HCT116 (cell line): ENCODE measurements at regions not wholly inside any gene's neighbourhood (a gene's known extent, or its start where the extent isn't known, plus 50 kb on each side); places are given as distances from the start of the nearest gene placed in this dataset.

Experiments
- ATAC-seq: fragments of 200-7000 bp; cut with Tn5 transposase; 2 replicates; pipeline ENCODE4 v1.9.1; 2020; ENCODE audit warnings: mild to moderate bottlenecking, moderate library complexity
- BruUV-seq: library from RNA; stranded (reverse); fragments of 400-500 nt; replicated peaks from 2 replicates; lab custom pipeline; 2021; lab: Mats Ljungman, UMichigan
- CTCF ChIA-PET: fragments of 300-600 bp; sonication (Branson Sonifier 250); formaldehyde crosslinking; loops from one replicate; lab custom pipeline; 2021; ENCODE audit warnings: antibody characterized with exemption; lab: Charles Lee
- POLR2A ChIA-PET: fragments of 300-600, 350-600 bp; sonication (Branson Sonifier 250); formaldehyde crosslinking; loops from one replicate; lab custom pipeline; 2021; ENCODE audit warnings: antibody characterized with exemption; lab: Charles Lee
- RAD21 ChIA-PET, 2 experiments: fragments of 300-600 bp; sonication (Branson Sonifier 250); formaldehyde crosslinking; loops; one replicate each; lab custom pipeline; 2023; ENCODE audit warnings: low total read pairs in 2 of 2; ENCODE audit not compliant: uncharacterized antibody in 2 of 2, unreplicated experiment in 2 of 2, low non-redundant PET in 1 of 2; lab: Charles Lee
- DNase-seq: peaks from one replicate; pipeline ENCODE4 v3.0.0-alpha.2; 2010; ENCODE audit warnings: low read depth, low spot score
- H2AFZ ChIP-seq: fragments of 200-600 bp; shearing (Covaris generic), sonication (generic); 2 replicates; pipeline ENCODE4 v1.6.1; 2017; ENCODE audit warnings: low read depth, mixed run types, mixed read lengths, antibody characterized with exemption, low read length; ENCODE audit not compliant: poor library complexity, severe bottlenecking
- H3K27ac ChIP-seq: 2 replicates; pipeline ENCODE4 v1.5.1; 2012; ENCODE audit warnings: low read depth, low read length
- H3K27me3 ChIP-seq: fragments of 200-600 bp; sonication (generic); 2 replicates; pipeline ENCODE4 v1.6.1; 2016; ENCODE audit warnings: mixed run types, low read length, mixed read lengths; ENCODE audit not compliant: insufficient read depth
- H3K36me3 ChIP-seq, 2 experiments: fragments of 200-500 bp in 1 of 2; fragments of 200-600 bp in 1 of 2; sonication (Bioruptor generic) in 1 of 2; sonication (generic) in 1 of 2; 2 replicates each; pipeline versions ENCODE4 v1.5.1 to v1.6.1; 2014 to 2016; ENCODE audit warnings: low read length in 2 of 2, inconsistent platforms in 1 of 2, mixed read lengths in 1 of 2, mixed run types in 1 of 2; ENCODE audit not compliant: insufficient read depth in 2 of 2, control insufficient read depth in 1 of 2
- H3K4me1 ChIP-seq, 2 experiments: fragments of 200-600 bp in 1 of 2; sonication (generic) in 1 of 2; 2 replicates each; pipeline versions ENCODE4 v1.5.1 to v1.6.1; 2012 to 2017; ENCODE audit warnings: low read length in 2 of 2, inconsistent platforms in 1 of 2, mild to moderate bottlenecking in 1 of 2, mixed read lengths in 1 of 2, mixed run types in 1 of 2, moderate library complexity in 1 of 2; ENCODE audit not compliant: insufficient read depth in 2 of 2, control insufficient read depth in 1 of 2
- H3K4me2 ChIP-seq: fragments of 200-600 bp; sonication (generic); 2 replicates; pipeline ENCODE4 v1.6.1; 2017; ENCODE audit warnings: mixed run types, low read length, mixed read lengths
- H3K4me3 ChIP-seq, 2 experiments: fragments of 200-600 bp in 1 of 2; sonication (generic) in 1 of 2; replicated peaks in 1 of 2; 2 replicates each; pipeline ENCODE4 v1.5.1; 2011 to 2016; ENCODE audit warnings: low read length in 2 of 2, control low read depth in 1 of 2, low read depth in 1 of 2, mild to moderate bottlenecking in 1 of 2, mixed read lengths in 1 of 2, mixed run types in 1 of 2
- H3K79me2 ChIP-seq: fragments of 200-600 bp; sonication (generic); 2 replicates; pipeline ENCODE4 v1.6.1; 2017; ENCODE audit warnings: mild to moderate bottlenecking, mixed run types, low read length, moderate library complexity, mixed read lengths; ENCODE audit not compliant: insufficient read depth
- H3K9ac ChIP-seq: fragments of 200-600 bp; sonication (generic); 2 replicates; pipeline ENCODE4 v1.6.1; 2016; ENCODE audit warnings: low read length, mixed read lengths
- H3K9me2 ChIP-seq: fragments of 200-600 bp; sonication (generic), shearing (Covaris generic); 2 replicates; pipeline ENCODE4 v1.6.1; 2017; ENCODE audit warnings: mixed run types, mild to moderate bottlenecking, moderate library complexity; ENCODE audit not compliant: insufficient read depth
- H3K9me3 ChIP-seq, 2 experiments: fragments of 200-500 bp in 1 of 2; fragments of 200-600 bp in 1 of 2; sonication (Bioruptor generic) in 1 of 2; sonication (generic) in 1 of 2; 2 replicates each; pipeline ENCODE4 v1.6.1; 2014 to 2017; ENCODE audit warnings: low read length in 2 of 2, mixed read lengths in 2 of 2, inconsistent platforms in 1 of 2, low read depth in 1 of 2, mild to moderate bottlenecking in 1 of 2, mixed run types in 1 of 2, moderate library complexity in 1 of 2; ENCODE audit not compliant: control insufficient read depth in 1 of 2, insufficient read depth in 1 of 2
- H4K20me1 ChIP-seq: fragments of 200-600 bp; sonication (generic), shearing (Covaris generic); 2 replicates; pipeline ENCODE4 v1.6.1; 2017; ENCODE audit warnings: mixed run types, mild to moderate bottlenecking, moderate library complexity; ENCODE audit not compliant: insufficient read depth
- CBX3 ChIP-seq: IDR thresholded peaks from 2 replicates; pipeline ENCODE4 v1.6.1; 2012; ENCODE audit warnings: low read depth
- CEBPB ChIP-seq: IDR thresholded peaks from 2 replicates; pipeline ENCODE4 v1.6.1; 2012; ENCODE audit warnings: low read depth
- EZH2phosphoT487 ChIP-seq: fragments of 200-600 bp; IDR thresholded peaks from 2 replicates; pipeline ENCODE4 v1.6.1; 2018; ENCODE audit warnings: antibody characterized with exemption, borderline replicate concordance
- JUND ChIP-seq: IDR thresholded peaks from 2 replicates; pipeline ENCODE4 v1.6.1; 2012
- MAX ChIP-seq: IDR thresholded peaks from 2 replicates; pipeline ENCODE4 v1.6.1; 2012
- POLR2A ChIP-seq: IDR thresholded peaks from 2 replicates; pipeline ENCODE4 v1.7.0; 2011; ENCODE audit warnings: borderline replicate concordance; ENCODE audit not compliant: insufficient read depth, insufficient read length; ENCODE audit errors: extremely low read depth
- POLR2AphosphoS5 ChIP-seq: IDR thresholded peaks from 2 replicates; pipeline ENCODE4 v1.6.1; 2011; ENCODE audit warnings: mild to moderate bottlenecking, low read depth, low read length, moderate library complexity
- RAD21 ChIP-seq: IDR thresholded peaks from 2 replicates; pipeline ENCODE4 v1.6.1; 2012; ENCODE audit warnings: low read depth, mild to moderate bottlenecking
- SP1 ChIP-seq: IDR thresholded peaks from 2 replicates; pipeline ENCODE4 v1.6.1; 2012; ENCODE audit warnings: low read depth
- TCF7L2 ChIP-seq: IDR thresholded peaks from 2 replicates; pipeline ENCODE4 v1.7.0; 2011; ENCODE audit warnings: borderline replicate concordance, inconsistent platforms; ENCODE audit not compliant: insufficient read depth, insufficient read length; ENCODE audit errors: extremely low read depth
- ZBTB33 ChIP-seq: IDR thresholded peaks from 2 replicates; pipeline ENCODE4 v1.6.1; 2011; ENCODE audit warnings: mild to moderate bottlenecking, low read length, moderate library complexity; ENCODE audit not compliant: insufficient replicate concordance; ENCODE audit errors: extremely low read depth
- ZFX ChIP-seq: fragments of 450-650 bp; IDR thresholded peaks from 2 replicates; pipeline ENCODE4 v1.6.1; 2017
- ZNF274 ChIP-seq: fragments of 200-500 bp; sonication (Bioruptor generic); IDR thresholded peaks from 2 replicates; pipeline ENCODE4 v1.6.1; 2014; ENCODE audit warnings: mild to moderate bottlenecking, low read depth, low read length, inconsistent platforms
- intact Hi-C: fragments of 100-400 bp; cut with micrococcal nuclease; formaldehyde crosslinking; loops from 2 replicates; pipeline ENCODE4 v1.10.0; 2022

GRCh38 chr10:60654813-60655464 lies 123.3 kb upstream of the CDK1 start (continued):
- TF ChIP-seq TCF7L2: no peak
- TF ChIP-seq ZNF274: no peak
- TF ChIP-seq ZFX: no peak
- TF ChIP-seq SP1: peak; percentile 4; the same call in 1 of the 2 replicates
- no peak for TF ChIP-seq MAX
- no peak for TF ChIP-seq ZBTB33
- peak; percentile 40; the same call in 1 of the 2 replicates for TF ChIP-seq JUND
- TF ChIP-seq, all 23 proteins: peak for 5

GRCh38 chr10:60652628-60653027 lies 125.7 kb upstream of the CDK1 start:
- CTCF ChIA-PET: no interaction called here

More at GRCh38 chr10:60652628-60653027, 125.7 kb upstream of the CDK1 start:
- no peak overlapping the region for H2AFZ ChIP-seq
- no peaks in the 10 kb centered on the region for H3K79me2 ChIP-seq
- no peaks in the 10 kb centered on the region for H3K36me3 ChIP-seq
- H3K27me3 ChIP-seq: no peaks in the 10 kb centered on the region
- H3K27ac ChIP-seq: no peak overlapping the region
- no peaks in the 10 kb centered on the region for H3K9me3 ChIP-seq
- H3K4me3 ChIP-seq: no peak overlapping the region
- POLR2A ChIA-PET: no interaction called here
- no peak for ATAC-seq
- H4K20me1 ChIP-seq: no peaks in the 10 kb centered on the region
- no peak overlapping the region for H3K9ac ChIP-seq
- BruUV-seq: no TSS peak
- no peaks in the 10 kb centered on the region for H3K9me2 ChIP-seq
- no peak overlapping the region for H3K4me2 ChIP-seq
- TF ChIP-seq ZBTB33: no peak
- no peak for TF ChIP-seq CBX3
- no peak for TF ChIP-seq RAD21
- TF ChIP-seq CEBPB: no peak
- no peak for TF ChIP-seq EZH2phosphoT487
- no peak for TF ChIP-seq JUND
- no peak for TF ChIP-seq POLR2AphosphoS5
- no peak for TF ChIP-seq ZFX
- TF ChIP-seq POLR2A: no peak
- TF ChIP-seq MAX: no peak
- peaks cover 7 to 8% of the 10 kb centered on the region in 2 experiments; a peak in 3 of 4 replicates for H3K4me1 ChIP-seq
- RAD21 ChIA-PET: interaction anchor here in 1 of 2 experiments (0.6 kb wide), 1 partner anchor 31 kb away, joined by 3 read pairs; no protein-coding TSS in a partner anchor
- intact Hi-C loops: no loop called here
- DNase-seq: no peak
